ENCODE measurements at regions not wholly inside any gene's neighbourhood (a gene's known extent, or its start where the extent isn't known, plus 50 kb on each side); places are given as distances from the start of the nearest gene placed in this dataset.
A peak's percentile ranks its signal among the peaks of the same experiment; 100 is the strongest.

GRCh38 chr15:94547711-94548110, 316.4 kb downstream of the MCTP2 start:
- Histone ChIP-seq H3K4me3 (no peak overlapping the region), H3K36me3 (no peaks in the 10 kb centered on the region), H3K27ac (no peak overlapping the region), H3K27me3 (no peaks in the 10 kb centered on the region), H3K4me1 (no peaks in the 10 kb centered on the region), H3K9me3 (no peaks in the 10 kb centered on the region)
- ATAC-seq (no peak), DNase-seq (no peak)
- intact Hi-C loops (cut with DNase I): no loop called here
- TF ChIP-seq CTCF (IDR thresholded peaks at IDR 0.05): no peak

- Histone ChIP-seq H3K9me3 (no peaks in the 10 kb centered on the region), H3K36me3 (no peaks in the 10 kb centered on the region), H3K27me3 (no peaks in the 10 kb centered on the region), H3K27ac (no peak overlapping the region), H3K4me1 (no peaks in the 10 kb centered on the region), H3K4me3 (no peak overlapping the region)
- intact Hi-C loops (cut with DNase I): no loop called here
- DNase-seq: no peak
- no peak for ATAC-seq
- TF ChIP-seq CTCF (IDR thresholded peaks at IDR 0.05): no peak
These were observed 324.6 kb downstream of the MCTP2 start for GRCh38 chr15:94555841-94556519.

GRCh38 chr15:94561036-94561689, 329.8 kb downstream of the MCTP2 start:
- DNase-seq (no peak), ATAC-seq (no peak)
- H3K4me3 ChIP-seq: no peak overlapping the region
- peaks cover 0 to 3% of the 10 kb centered on the region in 2 donors for H3K9me3 ChIP-seq
- no peaks in the 10 kb centered on the region for H3K4me1 ChIP-seq
- TF ChIP-seq CTCF (IDR thresholded peaks at IDR 0.05): no peak
- H3K36me3 ChIP-seq: no peaks in the 10 kb centered on the region
- intact Hi-C loops (cut with DNase I): no loop called here
- no peaks in the 10 kb centered on the region for H3K27me3 ChIP-seq
- H3K27ac ChIP-seq: no peak overlapping the region

- no peak for ATAC-seq
- intact Hi-C loops (cut with DNase I): no loop called here
- Histone ChIP-seq H3K4me1 (no peaks in the 10 kb centered on the region), H3K9me3 (peaks cover 0 to 3% of the 10 kb centered on the region in 2 donors), H3K4me3 (no peak overlapping the region), H3K27ac (no peak overlapping the region), H3K36me3 (no peaks in the 10 kb centered on the region), H3K27me3 (no peaks in the 10 kb centered on the region)
- DNase-seq: no peak
- TF ChIP-seq CTCF (IDR thresholded peaks at IDR 0.05): no peak
These were observed 332.1 kb downstream of the MCTP2 start for GRCh38 chr15:94563456-94563855.

GRCh38 chr15:94576889-94577533, 345.6 kb downstream of the MCTP2 start:
- peaks cover 0 to 19% of the 10 kb centered on the region in 2 donors for H3K27me3 ChIP-seq
- no peak for DNase-seq
- H3K4me3 ChIP-seq: no peak overlapping the region
- H3K27ac ChIP-seq: no peak overlapping the region
- no peaks in the 10 kb centered on the region for H3K36me3 ChIP-seq
- peak; percentile 43 to 66 for TF ChIP-seq CTCF (IDR thresholded peaks at IDR 0.05)
- H3K9me3 ChIP-seq: no peaks in the 10 kb centered on the region
- intact Hi-C loops (cut with DNase I): no loop called here
- no peaks in the 10 kb centered on the region for H3K4me1 ChIP-seq
- ATAC-seq: peak; percentile 75
